Trophoblast cell (in vitro differentiated cells and primary cell): ENCODE measurements at regions not wholly inside any gene's neighbourhood (a gene's known extent, or its start where the extent isn't known, plus 50 kb on each side); places are given as distances from the start of the nearest gene placed in this dataset.

Experiments
- DNase-seq, 2 donors: peaks; one replicate each; pipeline ENCODE4 v3.0.0-alpha.2; 2016
- H2AFZ ChIP-seq: 2 replicates; pipeline ENCODE4 v1.6.1; 2013; ENCODE audit warnings: low read length, moderate library complexity, mild to moderate bottlenecking; ENCODE audit not compliant: insufficient read depth, poor library complexity
- H2AK5ac ChIP-seq: 2 replicates; pipeline ENCODE4 v1.6.1; 2013; ENCODE audit warnings: mild to moderate bottlenecking, low read length
- H2BK120ac ChIP-seq: 2 replicates; pipeline ENCODE4 v1.6.1; 2013; ENCODE audit warnings: low read length, mild to moderate bottlenecking, moderate library complexity; ENCODE audit not compliant: insufficient read depth, poor library complexity
- H2BK12ac ChIP-seq: 2 replicates; pipeline ENCODE4 v1.6.1; 2013; ENCODE audit warnings: mild to moderate bottlenecking, low read length, moderate library complexity
- H2BK5ac ChIP-seq: 2 replicates; pipeline ENCODE4 v1.6.1; 2013; ENCODE audit warnings: low read length, low read depth, moderate library complexity, mild to moderate bottlenecking; ENCODE audit not compliant: poor library complexity
- H3K14ac ChIP-seq: 2 replicates; pipeline ENCODE4 v1.6.1; 2013; ENCODE audit warnings: mild to moderate bottlenecking, low read length
- H3K18ac ChIP-seq: 2 replicates; pipeline ENCODE4 v1.6.1; 2013; ENCODE audit warnings: mild to moderate bottlenecking, low read length
- H3K23ac ChIP-seq: 2 replicates; pipeline ENCODE4 v1.6.1; 2013; ENCODE audit warnings: low read length
- H3K27ac ChIP-seq: 2 replicates; pipeline ENCODE4 v1.5.1; 2013; ENCODE audit warnings: low read depth, mild to moderate bottlenecking, inconsistent platforms, low read length, moderate library complexity
- H3K27me3 ChIP-seq: 2 replicates; pipeline ENCODE4 v1.6.1; 2013; ENCODE audit warnings: inconsistent platforms, mild to moderate bottlenecking, low read length, moderate library complexity; ENCODE audit not compliant: insufficient read depth
- H3K36me3 ChIP-seq, 2 experiments: 1 replicate in 1 of 2; 2 replicates in 1 of 2; pipeline ENCODE4 v1.6.1; 2013; ENCODE audit warnings: low read length in 2 of 2, mild to moderate bottlenecking in 2 of 2, moderate library complexity in 1 of 2; ENCODE audit not compliant: insufficient read depth in 2 of 2, control insufficient read depth in 1 of 2
- H3K4ac ChIP-seq: 2 replicates; pipeline ENCODE4 v1.6.1; 2013; ENCODE audit warnings: low read depth, mild to moderate bottlenecking, low read length, moderate library complexity
- H3K4me1 ChIP-seq, 2 experiments: 1 replicate in 1 of 2; 2 replicates in 1 of 2; pipeline ENCODE4 v1.6.1; 2013; ENCODE audit warnings: low read length in 2 of 2, mild to moderate bottlenecking in 2 of 2, moderate library complexity in 1 of 2; ENCODE audit not compliant: insufficient read depth in 2 of 2, control insufficient read depth in 1 of 2
- H3K4me2 ChIP-seq: 2 replicates; pipeline ENCODE4 v1.6.1; 2013; ENCODE audit warnings: inconsistent platforms, mild to moderate bottlenecking, low read length, moderate library complexity
- H3K4me3 ChIP-seq: 2 replicates; pipeline ENCODE4 v1.5.1; 2013; ENCODE audit warnings: mild to moderate bottlenecking, low read depth, low read length, inconsistent platforms
- H3K79me1 ChIP-seq: one replicate; pipeline ENCODE4 v1.6.1; 2013; ENCODE audit warnings: low read length
- H3K79me2 ChIP-seq: 2 replicates; pipeline ENCODE4 v1.6.1; 2013; ENCODE audit warnings: low read length, mild to moderate bottlenecking; ENCODE audit not compliant: control insufficient read depth, insufficient read depth, poor library complexity
- H3K9ac ChIP-seq: 2 replicates; pipeline ENCODE4 v1.6.1; 2013; ENCODE audit warnings: mild to moderate bottlenecking, low read length
- H3K9me3 ChIP-seq: 2 replicates; pipeline ENCODE4 v1.6.1; 2013; ENCODE audit warnings: low read depth, mild to moderate bottlenecking, control low read depth, inconsistent platforms, low read length; ENCODE audit not compliant: insufficient read depth
- H4K12ac ChIP-seq: 2 replicates; pipeline ENCODE4 v1.6.1; 2013; ENCODE audit warnings: low read depth, mild to moderate bottlenecking, low read length, moderate library complexity
- H4K8ac ChIP-seq: 2 replicates; pipeline ENCODE4 v1.6.1; 2013; ENCODE audit warnings: low read depth, mild to moderate bottlenecking, low read length, moderate library complexity
- H4K91ac ChIP-seq: one replicate; pipeline ENCODE4 v1.6.1; 2013; ENCODE audit warnings: low read depth, mild to moderate bottlenecking, low read length, moderate library complexity
- WGBS: extraction: QIAGEN DNeasy Blood & Tissue Kit; methylation state at CpG from one replicate; pipeline ENCODE4 v1.1.7; 2013; ENCODE audit warnings: missing lambda C conversion rate; ENCODE audit not compliant: insufficient read length, insufficient coverage; ENCODE audit errors: extremely low coverage; 5-methylcytosine and 5-hydroxymethylcytosine counted together

DNA sequence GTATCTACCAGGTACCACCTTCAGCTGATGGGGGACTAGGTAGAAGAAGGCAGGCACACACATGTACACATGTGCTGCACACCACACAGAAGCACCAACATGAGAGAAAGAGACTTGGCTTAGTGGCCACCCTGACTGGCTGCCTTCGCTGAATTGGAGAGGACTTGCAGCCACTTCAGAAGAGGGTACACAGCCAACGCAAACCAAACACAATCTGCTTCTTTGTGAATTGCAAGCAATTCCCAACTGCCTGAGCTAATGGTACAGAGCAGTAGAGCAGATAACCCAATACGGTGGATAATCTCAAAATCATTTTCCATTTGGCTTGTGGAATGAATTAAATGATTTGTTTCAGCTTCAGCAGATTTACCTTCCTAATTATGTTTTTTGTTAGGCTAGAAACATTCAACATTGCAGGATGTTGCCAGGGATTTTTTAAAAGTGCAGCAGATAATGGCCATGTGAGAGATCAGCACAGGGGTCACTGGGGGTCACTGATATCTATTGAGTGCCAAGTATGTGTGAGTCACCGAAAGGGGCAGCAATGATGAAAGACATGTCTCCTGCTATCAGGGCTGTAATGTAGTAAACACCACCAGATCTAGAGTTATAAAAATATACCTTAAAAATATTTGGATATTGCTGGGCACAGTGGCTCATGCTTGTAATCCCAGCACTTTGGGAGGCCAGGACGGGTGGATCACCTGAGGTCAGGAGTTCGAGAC lies 652.6 kb downstream of the BCL11A start:
- Histone ChIP-seq H2AK5ac (no peak overlapping the region), H3K4me2 (no peak overlapping the region), H2AFZ (no peak overlapping the region), H3K4me3 (no peak overlapping the region), H3K23ac (no peak overlapping the region), H3K14ac (no peak overlapping the region), H2BK12ac (no peak overlapping the region), H3K4me1 (no peaks in the 10 kb centered on the region), H4K8ac (no peak overlapping the region), H3K18ac (no peak overlapping the region), H3K27ac (no peak overlapping the region), H3K9me3 (no peaks in the 10 kb centered on the region), H4K12ac (no peak overlapping the region), H3K79me1 (no peaks in the 10 kb centered on the region), H4K91ac (no peak overlapping the region), H3K9ac (no peak overlapping the region), H2BK120ac (no peak overlapping the region), H3K79me2 (no peaks in the 10 kb centered on the region), H3K4ac (no peak overlapping the region), H3K36me3 (no peaks in the 10 kb centered on the region), H3K27me3 (no peaks in the 10 kb centered on the region), H2BK5ac (no peak overlapping the region)
- no CpG with 5 or more reads among the region's 6 CpGs for WGBS
- DNase-seq = no peak

DNA sequence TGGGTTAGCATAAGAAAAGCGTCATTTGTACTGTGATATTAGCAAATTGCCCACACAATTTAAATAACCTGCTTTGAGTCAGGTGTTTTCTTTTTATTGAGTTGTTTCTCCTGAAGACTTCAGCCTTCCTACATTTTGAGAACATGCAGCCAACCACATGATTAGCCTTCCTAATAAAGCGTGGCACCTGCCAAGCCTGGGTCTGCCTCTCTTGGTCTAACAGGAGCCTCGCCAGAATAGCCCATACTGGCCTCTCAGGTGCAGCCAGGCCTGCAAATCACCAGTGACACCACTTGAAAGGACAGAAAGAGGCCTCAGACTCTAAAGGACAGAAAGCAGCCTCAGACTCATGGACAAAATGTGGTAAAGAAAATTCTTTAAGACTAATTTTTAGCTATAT lies 653.8 kb downstream of the BCL11A start:
- Histone ChIP-seq H2BK12ac (no peak overlapping the region), H3K9me3 (no peaks in the 10 kb centered on the region), H3K79me1 (no peaks in the 10 kb centered on the region), H3K14ac (no peak overlapping the region), H3K4ac (no peak overlapping the region), H4K8ac (no peak overlapping the region), H3K27me3 (no peaks in the 10 kb centered on the region), H2BK120ac (no peak overlapping the region), H3K27ac (no peak overlapping the region), H2AFZ (no peak overlapping the region), H3K23ac (no peak overlapping the region), H2AK5ac (no peak overlapping the region), H3K4me1 (no peaks in the 10 kb centered on the region), H3K79me2 (no peaks in the 10 kb centered on the region), H4K91ac (no peak overlapping the region), H4K12ac (no peak overlapping the region), H3K4me2 (no peak overlapping the region), H3K9ac (no peak overlapping the region), H3K18ac (no peak overlapping the region), H2BK5ac (no peak overlapping the region), H3K4me3 (no peak overlapping the region), H3K36me3 (no peaks in the 10 kb centered on the region)
- DNase-seq = no peak
- no CpG with 5 or more reads among the region's 3 CpGs for WGBS

DNA sequence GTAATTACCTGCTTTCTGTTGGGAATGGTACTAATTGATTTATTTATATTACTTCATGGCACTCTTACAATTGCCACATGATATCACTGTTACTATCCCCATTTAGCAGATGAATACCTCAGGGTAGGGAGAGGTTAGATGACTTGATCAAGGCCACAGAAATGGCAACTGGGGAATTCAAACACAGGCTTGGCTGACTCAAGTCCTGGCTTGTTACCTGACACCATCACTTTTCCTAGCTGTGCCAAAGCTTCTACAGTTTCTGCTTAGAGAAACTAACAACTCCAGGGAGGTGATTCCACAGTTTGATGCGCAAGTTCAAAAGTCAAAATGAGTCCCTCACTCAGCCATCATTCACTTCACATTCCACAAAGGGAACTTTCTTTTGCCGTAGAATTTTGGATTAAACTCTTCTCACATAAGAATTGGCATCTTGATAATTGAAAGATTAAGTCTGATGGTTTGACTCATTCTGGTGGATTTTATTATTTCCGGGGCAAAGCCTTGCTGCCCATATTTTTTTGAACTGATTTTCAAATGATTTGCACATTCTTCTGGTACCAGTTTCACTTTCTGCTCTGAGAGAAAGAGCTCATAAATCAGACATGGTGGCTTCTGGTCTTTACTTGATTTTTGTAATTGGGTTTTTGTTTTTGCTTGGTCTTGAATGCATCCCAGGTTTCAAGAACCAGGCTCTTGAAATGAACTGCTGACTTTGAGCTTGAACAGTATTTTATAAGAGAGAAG lies 656.8 kb downstream of the BCL11A start:
- H4K8ac ChIP-seq = no peak overlapping the region
- H3K4ac ChIP-seq = no peak overlapping the region
- H3K36me3 ChIP-seq = no peaks in the 10 kb centered on the region
- no peak overlapping the region for H4K12ac ChIP-seq
- H3K79me2 ChIP-seq = no peaks in the 10 kb centered on the region
- no peaks in the 10 kb centered on the region for H3K79me1 ChIP-seq
- H2BK120ac ChIP-seq = no peak overlapping the region
- no peak overlapping the region for H2BK12ac ChIP-seq
- H3K4me3 ChIP-seq = no peak overlapping the region
- no peak overlapping the region for H2AK5ac ChIP-seq
- H3K27ac ChIP-seq = no peak overlapping the region
- H4K91ac ChIP-seq = no peak overlapping the region
- no peaks in the 10 kb centered on the region for H3K27me3 ChIP-seq
- H3K18ac ChIP-seq = no peak overlapping the region
- H3K9ac ChIP-seq = no peak overlapping the region
- H3K9me3 ChIP-seq = no peaks in the 10 kb centered on the region
- no peak overlapping the region for H3K14ac ChIP-seq
- no peak overlapping the region for H2BK5ac ChIP-seq
- no peak overlapping the region for H3K4me2 ChIP-seq
- DNase-seq = no peak
- no peak overlapping the region for H2AFZ ChIP-seq
- H3K4me1 ChIP-seq = peaks cover 0 to 2% of the 10 kb centered on the region in 2 experiments
- no peak overlapping the region for H3K23ac ChIP-seq
- no CpG with 5 or more reads among the region's 3 CpGs for WGBS

DNA sequence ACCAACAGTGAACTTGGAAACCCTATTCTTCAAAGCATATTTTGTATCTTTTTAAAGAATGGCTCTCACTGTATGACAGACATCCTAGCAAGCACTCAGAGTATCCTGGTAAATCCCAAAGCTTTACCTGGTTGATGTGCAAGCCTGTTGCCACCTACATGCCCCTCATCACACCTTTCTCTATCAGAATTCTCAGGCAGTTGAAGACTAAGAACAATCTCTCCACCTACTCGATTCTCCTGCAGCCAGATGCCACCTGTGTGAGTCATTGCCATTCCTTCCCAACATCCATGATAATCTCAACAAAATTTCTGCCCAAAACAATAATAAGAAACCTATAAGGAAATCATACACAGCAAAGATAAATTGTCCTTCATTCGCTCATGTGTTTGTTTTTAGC lies 659.8 kb downstream of the BCL11A start:
- Histone ChIP-seq H3K4me2 (no peak overlapping the region), H3K4me1 (peaks cover 0 to 2% of the 10 kb centered on the region in 2 experiments), H3K18ac (no peak overlapping the region), H4K12ac (no peak overlapping the region), H2BK5ac (no peak overlapping the region), H4K91ac (no peak overlapping the region), H4K8ac (no peak overlapping the region), H3K23ac (no peak overlapping the region), H3K9me3 (no peaks in the 10 kb centered on the region), H3K79me2 (no peaks in the 10 kb centered on the region), H3K27me3 (no peaks in the 10 kb centered on the region), H3K36me3 (no peaks in the 10 kb centered on the region), H3K9ac (no peak overlapping the region), H2BK120ac (no peak overlapping the region), H3K79me1 (no peaks in the 10 kb centered on the region), H2BK12ac (no peak overlapping the region), H2AK5ac (no peak overlapping the region), H3K4ac (no peak overlapping the region), H2AFZ (no peak overlapping the region), H3K14ac (no peak overlapping the region), H3K27ac (no peak overlapping the region), H3K4me3 (no peak overlapping the region)
- WGBS = no CpG with 5 or more reads among the region's 2 CpGs
- no peak for DNase-seq
